ENCODE measurements at regions not wholly inside any gene's neighbourhood (a gene's known extent, or its start where the extent isn't known, plus 50 kb on each side); places are given as distances from the start of the nearest gene placed in this dataset.

DNA sequence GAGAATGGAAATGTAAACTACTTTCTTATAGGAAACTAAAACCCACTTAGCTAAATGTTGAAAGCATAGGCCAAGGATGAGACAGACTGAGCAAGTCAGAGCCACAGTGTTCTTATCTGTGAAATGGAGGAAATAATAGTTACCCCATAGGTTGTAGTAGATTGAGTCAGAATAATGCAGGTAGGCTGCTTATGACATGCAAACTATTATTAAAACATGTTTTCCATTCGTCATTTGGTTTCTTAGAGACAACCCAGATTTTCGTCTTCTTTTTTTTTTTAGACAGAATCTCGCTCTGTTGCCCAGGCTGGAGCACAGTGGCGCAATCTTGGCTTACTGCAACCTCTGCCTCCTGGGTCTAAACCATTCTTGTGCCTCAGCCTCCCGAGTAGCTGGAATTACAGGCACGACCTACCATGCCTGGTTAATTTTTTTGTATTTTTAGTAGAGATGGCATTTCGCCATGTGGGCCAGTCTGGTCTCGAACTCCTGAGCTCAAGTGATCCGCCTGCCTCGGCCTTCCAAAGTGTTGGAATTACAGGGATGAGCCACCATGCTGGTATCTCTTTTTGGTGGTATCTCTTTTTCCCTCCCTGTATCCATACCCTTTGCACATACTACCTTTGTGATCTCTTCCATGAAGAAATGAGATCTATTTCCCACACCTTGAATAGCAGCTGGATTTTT lies 196.5 kb upstream of the ZNF217 start:
- no peak for TF ChIP-seq EGR1 (IDR thresholded peaks at IDR 0.05)
- TF ChIP-seq TEAD4 (IDR thresholded peaks at IDR 0.05), result no peak
- TF ChIP-seq CREB1 (IDR thresholded peaks at IDR 0.05; ENCODE audit: low read depth), result no peak
- TF ChIP-seq CEBPB (IDR thresholded peaks at IDR 0.05), result no peak
- TF ChIP-seq TAF1 (IDR thresholded peaks at IDR 0.05; ENCODE audit: low read depth), result no peak

DNA sequence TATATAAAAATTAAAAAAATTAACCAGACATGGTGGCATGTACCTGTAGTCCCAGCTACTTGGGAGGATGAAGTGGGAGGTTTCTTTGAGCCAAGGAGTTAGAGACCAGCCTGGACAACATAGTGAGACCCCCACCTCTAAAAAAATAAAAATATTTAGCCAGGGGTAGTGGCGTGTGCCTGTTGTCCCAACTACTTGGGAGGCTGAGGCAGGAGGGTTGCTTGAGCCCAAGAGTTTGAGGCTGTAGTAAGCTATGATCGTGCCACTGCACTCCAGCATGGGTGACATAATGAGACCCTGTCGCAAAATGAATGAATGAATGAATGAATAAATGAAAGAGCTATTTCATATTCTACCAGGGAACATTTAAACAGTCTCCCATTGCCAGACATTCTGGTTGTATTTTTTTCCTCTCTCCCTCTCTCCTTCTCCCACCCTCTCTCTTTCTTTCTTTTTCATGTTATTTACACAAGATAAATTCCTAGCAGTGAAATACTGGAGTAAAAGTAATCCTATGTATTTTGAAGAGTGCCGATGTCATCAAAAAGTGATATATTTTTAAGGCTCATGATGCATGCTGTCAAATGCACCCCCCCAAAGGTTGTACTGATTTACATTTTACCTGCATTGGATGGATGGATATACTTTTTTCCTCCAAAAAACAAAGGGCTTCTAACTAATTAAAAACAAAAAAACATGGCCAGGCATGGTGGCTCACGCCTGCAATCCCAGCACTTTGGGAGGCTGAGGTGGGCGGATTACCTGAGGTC lies 194.8 kb upstream of the ZNF217 start:
- TF ChIP-seq TAF1 (IDR thresholded peaks at IDR 0.05; ENCODE audit: low read depth), result no peak
- TF ChIP-seq, protein P1, sequence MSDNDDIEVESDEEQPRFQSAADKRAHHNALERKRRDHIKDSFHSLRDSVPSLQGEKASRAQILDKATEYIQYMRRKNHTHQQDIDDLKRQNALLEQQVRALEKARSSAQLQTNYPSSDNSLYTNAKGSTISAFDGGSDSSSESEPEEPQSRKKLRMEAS (IDR thresholded peaks at IDR 0.05), result no peak
- TF ChIP-seq, protein P2, sequence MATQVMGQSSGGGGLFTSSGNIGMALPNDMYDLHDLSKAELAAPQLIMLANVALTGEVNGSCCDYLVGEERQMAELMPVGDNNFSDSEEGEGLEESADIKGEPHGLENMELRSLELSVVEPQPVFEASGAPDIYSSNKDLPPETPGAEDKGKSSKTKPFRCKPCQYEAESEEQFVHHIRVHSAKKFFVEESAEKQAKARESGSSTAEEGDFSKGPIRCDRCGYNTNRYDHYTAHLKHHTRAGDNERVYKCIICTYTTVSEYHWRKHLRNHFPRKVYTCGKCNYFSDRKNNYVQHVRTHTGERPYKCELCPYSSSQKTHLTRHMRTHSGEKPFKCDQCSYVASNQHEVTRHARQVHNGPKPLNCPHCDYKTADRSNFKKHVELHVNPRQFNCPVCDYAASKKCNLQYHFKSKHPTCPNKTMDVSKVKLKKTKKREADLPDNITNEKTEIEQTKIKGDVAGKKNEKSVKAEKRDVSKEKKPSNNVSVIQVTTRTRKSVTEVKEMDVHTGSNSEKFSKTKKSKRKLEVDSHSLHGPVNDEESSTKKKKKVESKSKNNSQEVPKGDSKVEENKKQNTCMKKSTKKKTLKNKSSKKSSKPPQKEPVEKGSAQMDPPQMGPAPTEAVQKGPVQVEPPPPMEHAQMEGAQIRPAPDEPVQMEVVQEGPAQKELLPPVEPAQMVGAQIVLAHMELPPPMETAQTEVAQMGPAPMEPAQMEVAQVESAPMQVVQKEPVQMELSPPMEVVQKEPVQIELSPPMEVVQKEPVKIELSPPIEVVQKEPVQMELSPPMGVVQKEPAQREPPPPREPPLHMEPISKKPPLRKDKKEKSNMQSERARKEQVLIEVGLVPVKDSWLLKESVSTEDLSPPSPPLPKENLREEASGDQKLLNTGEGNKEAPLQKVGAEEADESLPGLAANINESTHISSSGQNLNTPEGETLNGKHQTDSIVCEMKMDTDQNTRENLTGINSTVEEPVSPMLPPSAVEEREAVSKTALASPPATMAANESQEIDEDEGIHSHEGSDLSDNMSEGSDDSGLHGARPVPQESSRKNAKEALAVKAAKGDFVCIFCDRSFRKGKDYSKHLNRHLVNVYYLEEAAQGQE (IDR thresholded peaks at IDR 0.05; ENCODE audit: low read depth), result no peak
- no peak for TF ChIP-seq EGR1 (IDR thresholded peaks at IDR 0.05)
- TF ChIP-seq TCF12 (IDR thresholded peaks at IDR 0.05; ENCODE audit: low read depth), result no peak
- TF ChIP-seq CREB1 (IDR thresholded peaks at IDR 0.05; ENCODE audit: low read depth), result no peak
- no peak for TF ChIP-seq CEBPB (IDR thresholded peaks at IDR 0.05)
- no peak for TF ChIP-seq RAD21 (IDR thresholded peaks at IDR 0.05; ENCODE audit: low read depth)
- no peak for TF ChIP-seq EP300 (IDR thresholded peaks at IDR 0.05; ENCODE audit: borderline replicate concordance)
- no peak for TF ChIP-seq TEAD4 (IDR thresholded peaks at IDR 0.05)
- no peak for TF ChIP-seq FOXM1 (IDR thresholded peaks at IDR 0.05; ENCODE audit: borderline replicate concordance, low read depth)
- TF ChIP-seq NFIC (IDR thresholded peaks at IDR 0.05), result no peak
- TF ChIP-seq, protein P3, sequence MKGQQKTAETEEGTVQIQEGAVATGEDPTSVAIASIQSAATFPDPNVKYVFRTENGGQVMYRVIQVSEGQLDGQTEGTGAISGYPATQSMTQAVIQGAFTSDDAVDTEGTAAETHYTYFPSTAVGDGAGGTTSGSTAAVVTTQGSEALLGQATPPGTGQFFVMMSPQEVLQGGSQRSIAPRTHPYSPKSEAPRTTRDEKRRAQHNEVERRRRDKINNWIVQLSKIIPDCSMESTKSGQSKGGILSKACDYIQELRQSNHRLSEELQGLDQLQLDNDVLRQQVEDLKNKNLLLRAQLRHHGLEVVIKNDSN (IDR thresholded peaks at IDR 0.05), result no peak
- TF ChIP-seq YY1 (IDR thresholded peaks at IDR 0.05; ENCODE audit: low read depth), result no peak

DNA sequence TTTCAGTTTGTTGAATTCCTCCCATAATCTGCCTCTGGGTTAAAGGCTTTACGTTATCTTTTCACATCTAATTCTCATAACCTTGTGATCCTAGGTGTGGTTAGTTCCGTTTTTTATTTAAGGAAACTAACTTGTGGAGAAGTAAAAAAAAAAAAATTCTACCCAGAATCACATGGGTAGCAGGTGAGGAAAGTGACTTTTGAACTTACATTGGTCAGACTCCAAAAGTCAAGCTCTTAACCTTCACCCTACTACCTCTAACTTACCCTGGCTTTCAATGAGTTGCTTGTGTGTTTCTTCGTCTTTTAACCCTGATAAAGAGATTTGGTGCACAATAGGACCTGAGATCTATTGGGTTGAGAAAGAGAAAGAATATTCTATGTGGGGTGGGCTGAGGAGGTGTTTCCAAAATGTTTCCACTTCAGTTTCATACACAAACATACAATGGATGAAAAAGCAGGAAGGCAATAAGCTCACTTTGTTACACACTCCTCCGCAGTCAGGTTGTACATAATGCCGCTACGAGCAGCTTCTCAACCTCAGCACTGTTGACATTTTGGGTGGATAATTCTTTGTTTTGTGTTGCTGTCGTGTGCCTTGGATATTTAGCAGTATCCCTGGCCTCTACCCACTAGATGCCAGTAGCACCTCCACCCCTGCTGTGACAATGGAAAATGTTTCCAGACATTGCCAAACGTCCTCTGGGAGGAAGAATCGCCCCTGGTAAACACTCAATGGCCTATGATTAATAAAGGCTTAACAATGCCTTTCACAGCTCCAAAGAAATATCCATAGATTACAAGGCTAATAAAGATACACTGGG lies 193.0 kb upstream of the ZNF217 start:
- TF ChIP-seq, protein P2 (IDR thresholded peaks at IDR 0.05; ENCODE audit: low read depth), result no peak
- peak; percentile 48 for TF ChIP-seq EP300 (IDR thresholded peaks at IDR 0.05; ENCODE audit: borderline replicate concordance)

DNA sequence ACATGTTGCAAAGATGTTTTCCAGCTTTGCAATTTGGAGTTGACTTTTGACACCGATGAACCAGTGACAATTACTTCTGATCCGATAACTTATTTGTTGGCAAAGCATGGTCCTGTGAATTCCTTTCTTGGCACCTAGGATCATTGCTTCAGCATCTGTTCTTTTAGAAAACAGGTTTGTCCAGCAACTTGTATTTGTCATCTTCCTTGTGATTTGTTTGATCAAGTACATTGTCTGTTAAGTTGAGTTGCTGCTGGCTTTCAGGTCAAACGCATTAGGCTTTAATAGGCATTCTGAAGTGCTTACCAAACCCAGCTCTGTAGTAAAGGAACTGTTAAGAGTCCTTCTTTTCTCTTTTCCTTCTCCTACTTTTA lies 192.4 kb upstream of the ZNF217 start:
- TF ChIP-seq NFIC (IDR thresholded peaks at IDR 0.05) (0 out of 2 replicates have a peak, but pooled peaks have one; percentile 6), TCF12 (IDR thresholded peaks at IDR 0.05; ENCODE audit: low read depth) (no peak)

DNA sequence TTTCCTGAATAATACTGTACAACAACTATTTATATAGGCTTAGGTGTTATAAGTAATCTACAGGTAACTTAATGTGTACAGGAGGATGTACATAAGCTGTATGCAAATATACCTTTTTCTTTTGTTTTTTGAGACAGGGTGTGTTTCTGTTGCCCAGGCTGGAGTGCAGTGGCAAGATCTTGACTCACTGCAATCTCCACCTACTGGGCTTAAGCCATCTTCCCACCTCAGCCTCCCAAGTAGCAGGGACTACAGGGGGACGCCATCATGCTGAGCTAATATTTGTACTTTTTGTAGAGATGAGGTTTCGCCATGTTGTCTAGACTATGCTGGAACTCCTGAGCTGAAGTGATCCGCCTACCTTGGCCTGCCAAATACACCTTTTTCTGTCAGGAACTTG lies 191.7 kb upstream of the ZNF217 start:
- TF ChIP-seq ZBTB7A (IDR thresholded peaks at IDR 0.05; ENCODE audit: low read depth) (no peak), CEBPB (IDR thresholded peaks at IDR 0.05) (no peak), TAF1 (IDR thresholded peaks at IDR 0.05; ENCODE audit: low read depth) (no peak)
- TF ChIP-seq, protein P1 (IDR thresholded peaks at IDR 0.05), result no peak

DNA sequence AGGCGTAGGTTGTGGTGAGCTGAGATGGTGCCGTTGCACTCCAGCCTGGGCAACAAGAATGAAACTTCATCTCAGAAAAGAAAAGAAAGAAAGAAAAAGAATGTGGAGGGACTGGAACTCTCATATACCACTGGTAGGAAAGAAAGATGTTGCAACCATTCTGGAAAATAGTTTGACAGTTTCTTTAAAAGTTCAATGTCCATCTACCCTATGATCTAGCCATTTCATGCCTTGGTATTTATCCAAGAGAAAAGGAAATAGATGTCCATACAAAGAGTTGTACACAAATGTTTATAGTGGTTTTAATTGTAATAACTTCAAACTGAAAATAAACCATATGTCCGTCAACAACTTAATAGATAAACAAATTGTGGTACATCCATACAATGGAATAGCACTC lies 190.1 kb upstream of the ZNF217 start:
- TF ChIP-seq NFIC (IDR thresholded peaks at IDR 0.05) (no peak), TEAD4 (IDR thresholded peaks at IDR 0.05) (no peak), YY1 (IDR thresholded peaks at IDR 0.05; ENCODE audit: low read depth) (no peak)
- TF ChIP-seq, protein P1 (IDR thresholded peaks at IDR 0.05), result no peak

Data from Ishikawa (cell line).